ENCODE measurements at regions not wholly inside any gene's neighbourhood (a gene's known extent, or its start where the extent isn't known, plus 50 kb on each side); places are given as distances from the start of the nearest gene placed in this dataset.
"Not testable (repeated sequence)": the region's sequence is repeated elsewhere in the genome, so short reads cannot be mapped to it uniquely, and the experiment has no call there.

GRCh38 chr21:34274001-34274400 lies 89.8 kb upstream of the KCNE2 start:
- DNase-seq = no peak

GRCh38 chr21:34276711-34277425 lies 86.9 kb upstream of the KCNE2 start:
- DNase-seq = peak; percentile 4

GRCh38 chr21:34278451-34278850 lies 85.4 kb upstream of the KCNE2 start:
- DNase-seq = no peak

- no peak for DNase-seq
Measured at GRCh38 chr21:34279285-34279684, 84.5 kb upstream of the KCNE2 start.

- no peak for DNase-seq
Measured at GRCh38 chr21:34279883-34280282, 83.9 kb upstream of the KCNE2 start.

- no peak for DNase-seq
Measured at GRCh38 chr21:34280389-34280795, 83.4 kb upstream of the KCNE2 start.

- DNase-seq = no peak
Measured at GRCh38 chr21:34280959-34281358, 82.8 kb upstream of the KCNE2 start.

DNA sequence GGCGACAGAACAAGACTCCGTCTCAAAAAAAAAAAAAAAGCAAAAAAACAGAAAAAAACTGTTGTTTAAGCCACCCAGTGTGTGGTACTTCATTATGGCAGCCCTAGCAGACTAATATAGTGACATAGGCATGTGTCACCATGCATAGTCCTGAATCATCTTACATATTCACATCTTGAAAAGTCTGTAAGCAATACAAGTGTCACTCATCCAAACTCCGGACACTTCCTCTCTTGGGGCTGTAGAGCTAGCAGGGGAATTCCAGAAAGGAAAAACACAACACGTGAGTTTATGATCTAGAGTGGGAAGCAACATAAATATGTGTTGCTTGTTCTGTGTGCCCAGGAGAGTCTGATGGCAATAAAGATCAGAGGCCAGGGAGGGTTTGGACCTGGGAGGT lies 81.6 kb upstream of the KCNE2 start:
- no peak for DNase-seq

DNA sequence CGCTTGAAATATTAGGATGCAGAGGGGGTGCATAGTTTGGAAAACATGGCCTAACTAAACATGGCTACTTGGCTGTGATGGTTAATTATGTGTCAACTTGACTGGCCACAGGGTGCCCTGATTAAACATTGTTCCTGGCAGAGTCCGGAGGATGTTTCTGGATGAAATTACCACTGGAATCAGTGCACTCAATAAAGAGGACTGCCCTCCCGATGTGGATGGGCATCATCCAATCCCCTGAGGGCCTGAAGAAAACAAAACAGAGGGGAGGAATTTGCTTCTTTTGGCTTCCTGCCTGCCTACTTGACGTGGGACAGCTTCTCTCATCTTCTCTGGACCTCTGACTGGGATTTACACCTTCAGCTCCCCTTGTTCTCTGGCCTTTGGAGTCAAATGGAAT lies 79.1 kb upstream of the KCNE2 start:
- DNase-seq = no peak

GRCh38 chr21:34288042-34288441 lies 75.8 kb upstream of the KCNE2 start:
- not testable (repeated sequence) for DNase-seq

DNA sequence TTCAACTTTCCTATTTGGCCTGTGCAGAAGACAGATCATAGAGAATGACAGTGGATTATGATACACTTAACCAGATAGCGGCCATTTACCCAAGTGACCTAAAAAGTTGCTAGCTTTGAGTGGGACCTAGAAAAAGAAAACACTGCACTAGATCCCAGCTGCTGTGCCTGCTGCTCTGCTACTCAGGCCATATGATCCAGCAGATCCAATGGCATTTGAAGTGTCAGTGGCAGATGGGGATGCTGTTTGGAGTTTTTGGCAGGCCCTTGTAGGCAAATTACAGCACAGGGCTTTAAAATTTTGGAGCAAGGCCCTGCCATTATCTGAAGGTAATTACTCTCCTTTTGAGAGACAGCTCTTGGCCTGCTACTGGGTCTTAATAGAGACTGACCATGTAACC lies 74.0 kb upstream of the KCNE2 start:
- no peak for DNase-seq

- DNase-seq = no peak
Measured at GRCh38 chr21:34296878-34297277, 66.9 kb upstream of the KCNE2 start.

DNA sequence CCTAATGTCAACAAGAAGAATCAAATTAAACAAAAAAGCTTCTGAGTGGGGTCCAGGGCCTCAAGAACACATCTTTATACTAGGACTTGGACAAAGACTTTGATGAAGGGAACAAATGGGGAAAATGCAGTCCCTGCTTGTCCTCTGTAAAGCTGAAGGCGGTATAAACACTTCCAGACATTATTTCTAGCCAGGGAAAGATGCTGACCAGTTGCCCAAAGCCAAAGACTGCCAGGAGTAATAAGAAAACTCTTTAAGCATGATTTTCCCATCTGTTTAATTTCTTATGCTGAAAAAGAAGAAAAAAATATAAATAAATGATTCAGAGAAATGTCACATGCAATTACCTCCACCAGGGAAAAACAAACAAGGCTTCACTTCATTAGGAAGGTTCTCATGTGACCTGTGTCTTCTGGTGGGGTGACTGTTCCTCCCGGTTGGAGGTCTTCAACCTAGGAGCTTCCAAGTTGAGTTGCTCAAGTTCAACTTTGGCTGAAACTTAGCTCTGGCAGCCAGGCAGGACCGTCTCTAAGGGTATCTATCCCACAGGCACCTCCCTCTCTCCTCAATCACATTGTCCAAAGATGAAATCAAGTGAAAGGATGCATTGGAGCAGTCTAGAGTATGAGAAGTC lies 65.2 kb upstream of the KCNE2 start:
- no peak for DNase-seq

GRCh38 chr21:34299168-34299539 lies 64.7 kb upstream of the KCNE2 start:
- no peak for DNase-seq

GRCh38 chr21:34302521-34302920 lies 61.3 kb upstream of the KCNE2 start:
- DNase-seq = no peak

DNA sequence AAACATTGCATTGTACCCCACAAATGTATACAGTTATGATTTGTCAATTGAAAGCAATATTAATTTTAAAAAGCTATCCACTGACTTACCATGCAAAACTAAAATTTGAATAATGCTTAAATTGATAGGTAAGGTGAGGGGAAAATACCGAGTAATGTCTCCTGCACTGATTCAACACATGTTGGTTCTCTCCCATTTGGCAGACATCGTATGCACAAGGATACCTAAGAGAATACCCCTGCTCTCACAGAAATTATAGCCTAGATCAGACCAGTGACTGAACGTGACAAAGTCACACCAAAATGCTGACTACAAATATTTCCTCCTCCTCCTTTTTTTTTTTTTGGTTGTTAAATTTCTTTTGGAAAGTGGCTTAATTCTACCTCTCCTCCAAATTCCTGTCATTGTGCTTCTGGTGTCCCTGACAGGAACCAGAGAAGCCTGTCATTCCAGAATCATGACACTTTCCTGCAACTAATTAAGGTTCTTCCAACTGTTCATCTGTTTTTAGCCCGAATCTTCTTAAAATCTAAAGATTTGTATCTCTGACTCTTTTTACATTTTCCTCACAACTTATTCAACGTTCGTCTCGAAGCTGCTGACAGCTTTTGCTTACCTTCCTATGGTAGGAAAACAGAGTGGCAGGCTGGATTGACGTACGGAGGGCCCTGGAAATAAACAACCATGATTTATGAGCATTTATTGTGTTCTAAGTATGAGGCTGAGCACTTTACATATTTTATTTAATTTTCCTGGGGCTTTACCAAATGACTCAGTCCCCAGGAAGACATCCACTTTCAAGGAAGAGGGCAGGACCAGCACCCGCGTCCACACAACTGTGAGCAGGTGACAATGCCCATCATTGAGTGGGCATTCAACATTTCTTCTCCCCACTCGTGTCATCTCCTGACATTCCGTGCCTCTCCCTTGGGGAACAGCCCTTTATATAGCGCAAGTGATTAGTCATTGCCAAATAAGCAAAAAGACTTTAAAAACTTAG lies 57.9 kb upstream of the KCNE2 start:
- no peak for DNase-seq

DNA sequence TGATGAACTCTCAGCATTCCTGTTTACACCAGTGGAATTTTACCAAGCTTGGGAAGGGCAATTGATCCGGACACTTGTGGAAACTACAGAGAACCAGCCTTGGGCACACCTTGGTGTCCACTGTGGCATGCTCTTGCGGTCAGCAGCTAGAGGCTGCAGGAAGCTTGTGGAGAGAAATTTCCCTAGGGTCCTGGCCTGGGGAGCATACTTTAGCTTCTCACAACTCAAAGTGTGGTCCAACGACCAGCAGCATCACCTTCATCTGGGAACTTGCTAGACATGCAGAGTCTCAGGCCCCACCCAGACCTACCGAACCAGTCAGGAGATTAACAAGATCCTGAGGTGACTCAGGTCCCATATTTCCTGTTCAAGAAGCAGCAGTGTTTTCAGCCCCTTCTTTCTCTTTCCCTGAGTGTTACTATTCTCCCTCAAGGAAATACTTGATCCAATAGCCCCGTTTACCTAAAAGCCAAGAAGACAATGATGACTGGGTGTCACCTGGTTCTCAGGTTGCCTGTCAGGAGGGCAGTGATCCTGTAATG lies 55.7 kb upstream of the KCNE2 start:
- no peak for DNase-seq

DNA sequence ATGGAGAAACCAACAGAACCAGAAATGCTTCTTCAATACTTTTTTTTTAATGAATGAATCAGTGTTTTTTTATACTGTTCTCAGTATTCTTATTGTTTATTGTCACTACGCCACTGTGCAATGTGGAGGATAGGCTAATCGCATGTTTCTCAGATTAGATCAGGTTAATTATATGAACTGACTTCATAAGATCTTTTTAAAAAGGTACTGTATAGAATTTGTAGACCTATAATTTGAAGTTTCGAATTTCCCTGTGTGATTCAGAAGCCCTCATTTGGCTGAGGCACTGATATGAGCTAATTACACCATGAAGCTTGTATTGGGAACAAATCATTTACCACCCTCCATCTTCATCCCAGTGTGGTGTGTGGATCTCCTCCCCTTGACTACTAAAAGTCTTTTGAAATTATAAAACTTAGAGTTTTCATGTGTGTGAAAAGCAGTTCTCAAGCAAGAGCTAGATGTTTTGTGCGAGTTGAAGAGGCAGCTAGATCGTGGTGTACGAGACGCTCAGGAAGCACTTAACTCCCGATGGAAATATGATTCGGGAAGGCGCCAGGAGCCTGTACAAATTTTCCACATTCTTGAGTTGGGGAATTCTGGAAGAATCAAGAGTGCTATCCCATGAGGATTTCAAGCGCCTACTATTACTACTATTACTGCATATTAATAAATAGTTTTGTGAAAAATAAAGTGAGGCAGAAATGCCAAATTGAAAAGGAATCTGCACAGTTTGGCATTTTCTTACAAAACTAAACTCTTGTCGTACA lies 52.1 kb upstream of the KCNE2 start:
- DNase-seq = no peak

DNA sequence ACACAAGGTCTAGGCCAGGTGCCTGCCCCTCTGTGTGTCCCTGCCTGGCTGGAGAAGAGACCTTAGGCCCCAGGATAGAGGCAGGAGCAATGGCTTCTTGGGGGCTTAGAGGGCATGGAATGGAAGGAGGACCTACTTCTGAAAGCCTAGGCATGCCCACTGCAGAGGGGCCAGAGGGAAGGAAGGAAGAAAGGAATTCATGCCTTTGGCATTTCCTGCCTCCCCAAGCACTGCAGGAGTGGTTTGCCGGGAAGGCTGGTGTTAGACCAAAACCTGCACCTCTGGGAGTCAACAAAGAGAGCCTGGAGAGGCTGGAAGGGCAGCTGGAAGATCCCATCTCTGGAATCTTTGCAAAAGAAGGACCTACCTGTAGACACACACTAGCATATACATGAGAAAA lies 50.7 kb upstream of the KCNE2 start:
- no peak for DNase-seq
